ENCODE measurements at regions not wholly inside any gene's neighbourhood (a gene's known extent, or its start where the extent isn't known, plus 50 kb on each side); places are given as distances from the start of the nearest gene placed in this dataset.

- TF ChIP-seq SMAD1 (IDR thresholded peaks at IDR 0.05; ENCODE audit: low read depth, partially characterized antibody), result no peak
- no peak for TF ChIP-seq SMC3 (IDR thresholded peaks at IDR 0.05; ENCODE audit: borderline replicate concordance, low read length)
- TF ChIP-seq IRF3 (IDR thresholded peaks at IDR 0.05), result no peak
- TF ChIP-seq NFIC (IDR thresholded peaks at IDR 0.05; ENCODE audit: low read depth, low read length), result no peak
- no peak for TF ChIP-seq ATF2 (IDR thresholded peaks at IDR 0.05; ENCODE audit: low read length)
- no peak for TF ChIP-seq ATF3 (IDR thresholded peaks at IDR 0.05; ENCODE audit: borderline replicate concordance, extremely low read depth, low read depth, low read length)
- no peak for TF ChIP-seq CEBPB (IDR thresholded peaks at IDR 0.05; ENCODE audit: borderline replicate concordance in 1 of 2, low read depth in 2 of 2, low read length in 2 of 2)
- no peak for TF ChIP-seq DPF2 (IDR thresholded peaks at IDR 0.05)
- SMC1A ChIA-PET (ENCODE audit: uncharacterized antibody, unreplicated experiment), result no interaction called here
- intact Hi-C loops (cut with micrococcal nuclease; ENCODE audit: unreplicated experiment) (no loop called here), in situ Hi-C loops (cut with MboI) (loop anchor here (5.0 kb wide), 1 partner anchor 54 kb away; no protein-coding TSS in a partner anchor)
- 26% methylated on average over 5 of the region's 5 CpGs for WGBS (ENCODE audit: insufficient coverage, insufficient replicate concordance, low lambda C conversion rate, missing lambda C conversion rate)
- POLR2A ChIA-PET, result no interaction called here
- Histone ChIP-seq H3K79me2 (ENCODE audit: control insufficient read depth, insufficient read depth, low read length) (no peaks in the 10 kb centered on the region), H3K4me1 (ENCODE audit: control insufficient read depth, insufficient read depth, low read length) (no peaks in the 10 kb centered on the region), H3K27ac (ENCODE audit: control insufficient read depth, insufficient read depth) (no peak overlapping the region), H3K36me3 (ENCODE audit: control insufficient read depth in 2 of 2, insufficient read depth in 2 of 2, low read length in 1 of 2) (no peaks in the 10 kb centered on the region), H2AFZ (ENCODE audit: control insufficient read depth, low read depth, low read length) (no peak overlapping the region), H3K4me2 (ENCODE audit: control insufficient read depth, insufficient read depth) (no peak overlapping the region), H4K20me1 (ENCODE audit: control insufficient read depth, insufficient read depth) (no peaks in the 10 kb centered on the region), H3K9ac (ENCODE audit: control insufficient read depth, insufficient read depth, low read length) (no peak overlapping the region), H3K27me3 (replicated peaks in 1 of 2; ENCODE audit: control insufficient read depth in 2 of 2, insufficient read depth in 2 of 2, low read length in 1 of 2) (no peaks in the 10 kb centered on the region), H3K9me3 (replicated peaks; ENCODE audit: control insufficient read depth, insufficient read depth, low read length) (peaks cover 5% of the 10 kb centered on the region), H3K4me3 (no peak overlapping the region)
- BruUV-seq (replicated peaks), result no TSS peak
- RAD21 ChIA-PET (ENCODE audit: unreplicated experiment), result no interaction called here
- DNase-seq (ENCODE audit: low read depth, low spot score), result no peak
- no peak for FAIRE-seq
- CTCF ChIA-PET, result no interaction called here
- no peak for ATAC-seq
Observed at GRCh38 chr13:42458193-42458592, 115.8 kb upstream of the TNFSF11 start.
